Activated CD4-positive, alpha-beta memory T cell treated with anti-CD3 and anti-CD28 coated beads for 36 hours (primary cell): ENCODE measurements at regions not wholly inside any gene's neighbourhood (a gene's known extent, or its start where the extent isn't known, plus 50 kb on each side); places are given as distances from the start of the nearest gene placed in this dataset.

Experiments
- CTCF ChIA-PET: fragments of 350-600 bp; sonication (Branson Sonifier 250); formaldehyde crosslinking; loops from one replicate; lab custom pipeline; 2021; ENCODE audit warnings: antibody characterized with exemption, inconsistent platforms; lab: Charles Lee
- POLR2A ChIA-PET: fragments of 350-600 bp; sonication (Branson Sonifier 250); formaldehyde crosslinking; loops from one replicate; lab custom pipeline; 2021; ENCODE audit warnings: antibody characterized with exemption; lab: Charles Lee
- DNase-seq: peaks from one replicate; pipeline ENCODE4 v3.0.0-alpha.2; 2020
- H3K27ac Mint-ChIP-seq: one replicate; pipeline ENCODE4 v1.8.0; 2021; ENCODE audit warnings: mixed read lengths
- H3K27me3 Mint-ChIP-seq: one replicate; pipeline ENCODE4 v1.8.0; 2021; ENCODE audit warnings: mixed read lengths
- H3K36me3 Mint-ChIP-seq: one replicate; pipeline ENCODE4 v1.8.0; 2021; ENCODE audit warnings: mixed read lengths
- H3K4me1 Mint-ChIP-seq: one replicate; pipeline ENCODE4 v1.8.0; 2021; ENCODE audit warnings: low read depth, mixed read lengths
- H3K4me3 Mint-ChIP-seq: one replicate; pipeline ENCODE4 v1.8.0; 2021; ENCODE audit warnings: mild to moderate bottlenecking, mixed read lengths
- H3K9me3 Mint-ChIP-seq: one replicate; pipeline ENCODE4 v1.8.0; 2021; ENCODE audit warnings: mixed read lengths
- intact Hi-C: fragments of 100-400 bp; cut with micrococcal nuclease; formaldehyde crosslinking; loops from one replicate; pipeline ENCODE4 v1.15.1; 2023

GRCh38 chr4:3386526-3386925 lies 55.2 kb upstream of the HGFAC start:
- no peak for DNase-seq
- Mint-ChIP-seq H3K4me1 (peaks cover 3% of the 10 kb centered on the region), H3K27me3 (no peaks in the 10 kb centered on the region), H3K4me3 (no peak overlapping the region), H3K9me3 (peaks cover under 1% of the 10 kb centered on the region), H3K27ac (no peak overlapping the region), H3K36me3 (no peaks in the 10 kb centered on the region)
- POLR2A ChIA-PET = no interaction called here
- CTCF ChIA-PET = no interaction called here
- intact Hi-C loops = no loop called here

DNA sequence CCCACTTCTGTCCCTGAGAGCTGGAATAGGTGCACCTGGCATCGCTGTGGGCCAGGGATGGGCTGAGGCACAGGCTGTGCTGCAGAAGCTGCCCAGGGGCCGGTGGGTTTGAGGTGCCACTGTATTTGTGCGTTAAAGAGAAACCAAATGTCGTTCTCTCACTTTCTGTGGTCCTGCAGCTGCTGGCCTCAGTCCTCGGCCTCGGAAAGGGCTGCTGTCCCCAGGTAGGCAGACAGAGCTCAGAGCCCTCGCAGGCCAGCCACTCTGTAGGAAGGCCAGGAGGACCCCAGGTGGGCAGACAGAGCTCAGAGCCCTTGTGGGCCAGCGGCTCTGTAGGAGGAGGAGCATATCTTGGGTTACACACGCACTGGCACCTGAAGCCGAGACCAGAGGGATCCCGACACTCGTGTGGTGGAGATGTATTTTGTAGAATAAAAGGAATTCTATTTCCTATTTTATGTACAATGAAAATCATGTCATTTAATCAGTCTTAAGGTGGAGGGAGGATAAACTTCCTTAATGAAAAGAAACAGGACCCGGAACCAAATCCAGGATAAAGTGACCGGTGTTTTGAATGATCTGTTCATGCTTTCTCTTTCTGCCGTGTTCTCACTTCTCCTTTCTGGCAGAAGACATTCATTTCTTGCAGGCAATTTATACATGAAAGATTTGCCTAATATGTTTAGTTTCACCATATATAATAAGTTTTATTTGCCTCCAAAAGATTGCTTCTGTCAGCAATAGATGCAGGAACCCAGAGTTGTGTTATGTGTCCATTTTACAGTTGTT lies 54.4 kb upstream of the HGFAC start:
- H3K4me3 Mint-ChIP-seq = no peak overlapping the region
- ChIA-PET CTCF (no interaction called here), POLR2A (no interaction called here)
- H3K36me3 Mint-ChIP-seq = no peaks in the 10 kb centered on the region
- intact Hi-C loops = no loop called here
- no peak overlapping the region for H3K27ac Mint-ChIP-seq
- peaks cover 3% of the 10 kb centered on the region for H3K4me1 Mint-ChIP-seq
- H3K9me3 Mint-ChIP-seq = no peaks in the 10 kb centered on the region
- H3K27me3 Mint-ChIP-seq = no peaks in the 10 kb centered on the region
- no peak for DNase-seq

DNA sequence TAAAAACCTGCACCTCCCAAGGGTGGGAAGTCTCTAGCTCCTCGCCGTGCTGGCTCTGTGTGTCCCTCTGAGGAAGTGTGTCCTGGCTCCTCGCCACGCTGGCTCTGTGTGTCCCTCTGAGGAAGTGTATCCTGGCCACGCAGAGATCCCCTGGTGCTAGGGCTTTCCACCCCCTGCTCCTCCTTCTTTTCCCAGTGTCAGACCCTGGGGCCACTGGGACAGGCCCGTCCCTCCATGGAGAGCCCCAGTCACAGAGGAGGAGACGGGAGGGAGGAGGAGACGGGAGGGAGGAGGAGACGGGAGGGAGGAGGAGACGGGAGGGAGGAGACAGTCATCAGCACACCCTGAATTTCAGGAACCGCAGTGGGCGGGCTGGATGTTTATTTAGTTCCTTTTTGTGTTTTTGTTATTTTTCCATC lies 53.8 kb upstream of the HGFAC start:
- ChIA-PET CTCF (no interaction called here), POLR2A (no interaction called here)
- Mint-ChIP-seq H3K4me1 (peaks cover 3% of the 10 kb centered on the region), H3K27ac (no peak overlapping the region), H3K9me3 (no peaks in the 10 kb centered on the region), H3K27me3 (no peaks in the 10 kb centered on the region), H3K36me3 (no peaks in the 10 kb centered on the region), H3K4me3 (no peak overlapping the region)
- no peak for DNase-seq
- intact Hi-C loops = no loop called here

DNA sequence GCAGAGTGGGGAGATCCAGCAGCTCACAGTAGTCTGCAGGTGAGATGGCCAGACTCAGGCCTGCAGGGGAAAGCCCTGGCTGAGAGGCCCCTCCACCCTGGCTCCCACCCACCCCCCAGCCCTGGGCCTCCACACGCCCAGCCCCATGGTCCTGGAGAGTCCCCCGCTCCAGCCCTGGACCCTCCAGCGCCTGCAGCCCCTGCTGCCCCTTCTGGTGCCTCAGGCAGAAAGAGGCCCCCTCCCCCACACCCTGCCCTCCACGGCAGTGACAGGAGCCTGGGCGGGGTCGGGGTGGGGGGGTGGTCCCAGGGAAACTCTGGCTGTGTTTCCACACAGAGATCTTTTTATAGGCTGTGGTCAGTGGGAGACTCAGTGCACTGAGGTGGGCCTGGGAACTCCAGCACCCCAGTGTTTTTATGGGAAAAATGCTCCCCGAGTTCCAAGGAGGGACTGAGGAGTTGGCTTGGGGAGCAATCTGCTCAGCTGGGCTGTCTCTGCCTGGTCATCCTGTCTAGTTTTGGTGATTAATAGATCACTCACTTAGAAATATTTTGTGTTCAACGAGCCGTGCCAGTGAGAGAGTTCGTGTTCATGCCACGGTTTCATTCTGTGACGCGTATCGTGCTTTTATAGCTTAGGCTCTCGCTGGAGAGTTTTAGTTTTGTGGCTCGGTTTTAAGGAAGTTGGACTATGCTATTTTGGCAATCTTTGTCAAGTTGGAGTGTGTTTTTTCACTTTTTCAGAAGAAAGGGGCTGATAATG lies 53.1 kb upstream of the HGFAC start:
- intact Hi-C loops = no loop called here

DNA sequence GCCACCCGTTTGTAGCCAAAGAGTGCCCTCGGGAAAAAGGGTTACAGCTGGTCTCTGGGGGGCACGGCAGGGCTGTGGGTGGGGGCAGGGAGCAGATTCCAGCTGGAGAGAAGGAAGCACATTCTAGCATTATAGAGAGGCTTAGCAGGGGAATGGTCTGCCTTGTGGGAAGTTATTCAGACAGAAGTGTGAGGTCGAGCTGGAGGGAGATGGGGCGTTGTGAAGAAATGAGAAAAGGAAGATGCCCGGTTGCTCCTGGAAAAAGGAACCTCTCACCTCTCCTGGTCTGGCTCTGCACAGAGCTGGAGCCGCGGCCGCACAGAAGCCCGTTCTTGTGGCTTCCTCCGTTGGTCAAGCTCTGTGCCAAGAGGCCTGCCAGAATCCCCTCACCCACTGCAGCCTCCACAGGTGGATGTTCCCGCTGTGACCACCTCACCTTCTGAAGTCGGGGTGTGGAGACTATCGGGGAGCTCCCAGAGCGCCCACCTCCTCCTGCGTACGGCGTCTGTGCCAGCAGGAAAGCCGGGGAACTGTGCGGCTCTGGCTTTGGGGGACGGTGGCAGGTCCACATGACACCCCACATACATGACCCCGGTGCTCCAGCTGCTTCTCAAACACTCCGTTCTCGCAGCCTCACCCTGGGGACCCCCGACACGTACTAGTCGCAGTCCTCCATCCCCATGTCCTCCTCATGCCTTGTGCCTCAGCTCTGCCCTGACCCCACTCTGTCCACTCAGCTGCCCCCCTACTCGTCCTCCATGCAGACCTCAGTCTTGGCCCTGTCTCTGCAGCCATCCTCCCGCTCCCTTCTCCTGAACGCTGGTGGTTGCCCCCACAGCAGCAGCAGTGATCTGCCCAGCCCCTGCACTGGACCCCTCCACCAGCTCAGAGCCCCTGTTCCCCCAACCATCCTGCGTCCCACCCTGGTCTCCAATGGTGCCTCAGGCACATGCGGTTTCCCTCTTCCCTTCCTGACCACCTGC lies 52.2 kb upstream of the HGFAC start:
- Mint-ChIP-seq H3K27me3 (no peaks in the 10 kb centered on the region), H3K9me3 (no peaks in the 10 kb centered on the region), H3K36me3 (no peaks in the 10 kb centered on the region), H3K27ac (no peak overlapping the region), H3K4me1 (peaks cover 3% of the 10 kb centered on the region), H3K4me3 (no peak overlapping the region)
- DNase-seq = no peak
- intact Hi-C loops = no loop called here
- ChIA-PET POLR2A (no interaction called here), CTCF (no interaction called here)

More for the DNA sequence above, 53.1 kb upstream of the HGFAC start:
- Mint-ChIP-seq H3K27ac (no peak overlapping the region), H3K4me3 (no peak overlapping the region), H3K9me3 (no peaks in the 10 kb centered on the region), H3K36me3 (no peaks in the 10 kb centered on the region), H3K4me1 (peaks cover 3% of the 10 kb centered on the region), H3K27me3 (no peaks in the 10 kb centered on the region)
- CTCF ChIA-PET = no interaction called here
- POLR2A ChIA-PET = no interaction called here
- DNase-seq = no peak

DNA sequence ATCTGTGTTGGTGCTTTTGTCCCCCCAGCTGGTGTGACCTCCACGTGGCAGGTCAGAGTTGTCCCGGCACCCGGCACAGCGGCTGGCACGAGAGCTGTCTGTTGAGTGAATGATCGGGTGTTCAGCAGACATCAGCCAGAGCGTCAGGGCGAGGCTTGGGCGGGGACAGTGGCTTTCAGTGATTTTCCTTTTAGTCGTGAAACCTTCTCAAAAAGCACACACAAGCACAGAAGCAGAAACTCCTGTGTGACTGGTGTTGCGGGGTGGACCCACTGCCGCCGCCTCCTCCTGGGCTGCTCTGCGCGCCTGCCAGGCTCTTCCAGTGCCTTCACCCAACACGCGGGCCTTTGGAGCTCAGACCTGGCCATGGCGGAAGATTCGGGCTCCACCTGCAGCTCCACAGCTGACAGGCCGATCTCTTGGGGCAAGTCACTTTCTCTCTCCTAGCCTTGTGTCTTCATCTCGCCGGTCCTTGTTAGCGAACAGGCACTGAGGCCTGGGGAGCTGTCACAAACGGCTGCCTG lies 51.4 kb upstream of the HGFAC start:
- Mint-ChIP-seq H3K9me3 (no peaks in the 10 kb centered on the region), H3K27me3 (no peaks in the 10 kb centered on the region), H3K4me1 (peaks cover 2% of the 10 kb centered on the region), H3K4me3 (no peak overlapping the region), H3K27ac (no peak overlapping the region), H3K36me3 (no peaks in the 10 kb centered on the region)
- intact Hi-C loops = no loop called here
- DNase-seq = no peak
- POLR2A ChIA-PET = no interaction called here
- CTCF ChIA-PET = interaction anchor here (2.0 kb wide), 1 partner anchor 44 kb away, joined by 4 read pairs; no protein-coding TSS in a partner anchor

DNA sequence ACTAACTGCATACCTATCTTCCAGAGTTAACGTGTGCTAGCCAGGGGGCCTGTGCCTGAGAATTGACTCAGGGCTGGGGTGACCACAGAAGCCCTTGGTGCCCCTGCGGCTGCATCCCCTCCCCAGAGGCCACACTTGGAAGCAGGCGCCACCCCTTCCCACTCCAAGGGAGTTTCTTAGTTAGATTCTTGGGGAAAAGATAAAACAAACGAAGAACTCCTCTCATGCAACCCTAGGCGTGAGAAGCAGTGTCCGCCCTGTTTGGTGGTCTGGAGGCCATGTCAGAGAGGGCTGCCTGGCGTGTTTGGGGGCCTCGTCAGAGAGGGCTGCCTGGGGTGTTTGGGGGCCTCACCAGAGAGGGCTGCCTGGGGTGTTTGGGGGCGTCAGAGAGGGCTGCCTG lies 50.3 kb upstream of the HGFAC start:
- ChIA-PET POLR2A (no interaction called here), CTCF (interaction anchor here (2.0 kb wide), 1 partner anchor 45 kb away, joined by 4 read pairs; no protein-coding TSS in a partner anchor)
- peaks cover 4% of the 10 kb centered on the region for H3K36me3 Mint-ChIP-seq
- intact Hi-C loops = no loop called here
- DNase-seq = no peak
- H3K9me3 Mint-ChIP-seq = peaks cover 1% of the 10 kb centered on the region
- no peak overlapping the region for H3K27ac Mint-ChIP-seq
- H3K4me1 Mint-ChIP-seq = no peaks in the 10 kb centered on the region
- H3K27me3 Mint-ChIP-seq = no peaks in the 10 kb centered on the region
- no peak overlapping the region for H3K4me3 Mint-ChIP-seq
